GM18517 (cell line): ENCODE measurements at regions not wholly inside any gene's neighbourhood (a gene's known extent, or its start where the extent isn't known, plus 50 kb on each side); places are given as distances from the start of the nearest gene placed in this dataset.
"Not testable (repeated sequence)": the region's sequence is repeated elsewhere in the genome, so short reads cannot be mapped to it uniquely, and the experiment has no call there.

ENCODE experiments used
- ATAC-seq: cut with Tn5 transposase; IDR thresholded peaks from one replicate; pipeline ENCODE4 v1.9.1; 2021; ENCODE audit warnings: mild to moderate bottlenecking, moderate library complexity; ENCODE audit not compliant: unreplicated experiment

GRCh38 chr21:34271189-34271851, 92.5 kb upstream of the KCNE2 start:
- ATAC-seq, result no peak

GRCh38 chr21:34272321-34272720, 91.5 kb upstream of the KCNE2 start:
- ATAC-seq, result no peak

- no peak for ATAC-seq
Observed at GRCh38 chr21:34274001-34274400, 89.8 kb upstream of the KCNE2 start.

- ATAC-seq, result no peak
Observed at GRCh38 chr21:34276711-34277425, 86.9 kb upstream of the KCNE2 start.

GRCh38 chr21:34278451-34278850, 85.4 kb upstream of the KCNE2 start:
- no peak for ATAC-seq

- ATAC-seq, result no peak
Observed at GRCh38 chr21:34279285-34279684, 84.5 kb upstream of the KCNE2 start.

- ATAC-seq, result no peak
Observed at GRCh38 chr21:34279883-34280282, 83.9 kb upstream of the KCNE2 start.

- ATAC-seq, result no peak
Observed at GRCh38 chr21:34280389-34280795, 83.4 kb upstream of the KCNE2 start.

GRCh38 chr21:34280959-34281358, 82.8 kb upstream of the KCNE2 start:
- ATAC-seq, result no peak

GRCh38 chr21:34282223-34282622, 81.6 kb upstream of the KCNE2 start:
- no peak for ATAC-seq

GRCh38 chr21:34284666-34285065, 79.1 kb upstream of the KCNE2 start:
- no peak for ATAC-seq

- not testable (repeated sequence) for ATAC-seq
Observed at GRCh38 chr21:34288042-34288441, 75.8 kb upstream of the KCNE2 start.

GRCh38 chr21:34289856-34290255, 74.0 kb upstream of the KCNE2 start:
- no peak for ATAC-seq

- no peak for ATAC-seq
Observed at GRCh38 chr21:34296878-34297277, 66.9 kb upstream of the KCNE2 start.

GRCh38 chr21:34298534-34299167, 65.2 kb upstream of the KCNE2 start:
- no peak for ATAC-seq

GRCh38 chr21:34299168-34299539, 64.7 kb upstream of the KCNE2 start:
- no peak for ATAC-seq

- no peak for ATAC-seq
Observed at GRCh38 chr21:34302521-34302920, 61.3 kb upstream of the KCNE2 start.

- no peak for ATAC-seq
Observed at GRCh38 chr21:34305605-34306604, 57.9 kb upstream of the KCNE2 start.

GRCh38 chr21:34307991-34308532, 55.7 kb upstream of the KCNE2 start:
- no peak for ATAC-seq

GRCh38 chr21:34311561-34312330, 52.1 kb upstream of the KCNE2 start:
- ATAC-seq, result no peak
